ENCODE measurements at regions not wholly inside any gene's neighbourhood (a gene's known extent, or its start where the extent isn't known, plus 50 kb on each side); places are given as distances from the start of the nearest gene placed in this dataset.

DNA sequence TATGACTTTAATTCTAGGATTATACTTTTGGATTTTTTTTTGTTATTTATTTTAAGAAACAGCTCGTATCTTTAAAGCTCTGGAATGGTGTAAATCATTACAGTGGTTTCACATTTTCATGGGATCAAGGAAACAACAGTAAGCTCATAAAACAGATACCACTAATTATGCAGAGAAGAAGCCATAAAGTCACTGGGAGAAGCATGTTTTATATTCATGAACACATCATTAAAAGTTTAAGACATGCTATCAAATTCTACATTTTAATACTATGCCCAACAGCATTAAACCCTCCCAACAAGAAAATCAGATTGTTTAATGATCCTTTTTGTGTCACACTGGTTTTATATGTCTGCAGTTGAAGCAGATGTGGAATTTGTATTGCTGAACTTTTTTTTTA is 149.9 kb downstream of the FBXO8 start:
- intact Hi-C loops (cut with DNase I) = no loop called here

DNA sequence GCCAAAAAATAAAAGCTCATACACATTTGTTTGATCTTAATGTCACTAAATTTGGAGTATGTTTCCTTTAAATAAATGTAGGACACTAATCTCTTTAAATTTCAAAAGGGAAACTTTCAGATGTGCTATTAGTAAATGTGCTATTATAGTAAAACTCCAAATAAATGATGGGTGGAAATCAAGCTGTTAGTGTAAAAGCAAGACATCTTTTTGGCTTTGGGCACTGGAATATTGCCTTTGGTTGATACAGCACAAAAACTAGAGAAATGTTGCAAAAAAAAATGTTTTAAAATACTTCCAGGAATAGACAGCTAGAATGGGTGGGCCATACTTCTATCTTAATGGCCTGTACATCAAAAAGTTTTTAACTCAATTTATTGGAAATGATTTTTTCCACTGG is 151.6 kb downstream of the FBXO8 start:
- no peak for DNase-seq
- intact Hi-C loops (cut with DNase I) = no loop called here

More for the DNA sequence above, 149.9 kb downstream of the FBXO8 start:
- no peak for DNase-seq

DNA sequence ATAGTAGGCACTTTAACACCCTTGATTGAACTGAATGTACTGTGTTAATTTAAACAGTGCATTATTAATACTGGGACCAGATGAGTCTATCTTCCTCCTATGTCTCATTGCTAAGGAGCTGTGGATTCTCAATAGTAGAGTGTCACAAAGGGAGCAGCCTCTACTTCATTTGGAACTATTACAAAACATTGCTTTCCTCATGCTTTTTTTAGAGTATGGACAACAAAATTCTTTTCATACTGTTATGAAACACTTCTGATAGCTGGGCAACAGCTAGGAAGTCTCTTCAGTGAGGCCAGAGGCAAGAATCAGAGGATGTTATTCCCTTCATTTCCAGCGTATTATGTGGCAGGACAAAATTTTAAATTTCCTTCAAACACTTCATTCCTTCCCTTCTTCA is 160.8 kb downstream of the FBXO8 start:
- intact Hi-C loops (cut with DNase I) = no loop called here

DNA sequence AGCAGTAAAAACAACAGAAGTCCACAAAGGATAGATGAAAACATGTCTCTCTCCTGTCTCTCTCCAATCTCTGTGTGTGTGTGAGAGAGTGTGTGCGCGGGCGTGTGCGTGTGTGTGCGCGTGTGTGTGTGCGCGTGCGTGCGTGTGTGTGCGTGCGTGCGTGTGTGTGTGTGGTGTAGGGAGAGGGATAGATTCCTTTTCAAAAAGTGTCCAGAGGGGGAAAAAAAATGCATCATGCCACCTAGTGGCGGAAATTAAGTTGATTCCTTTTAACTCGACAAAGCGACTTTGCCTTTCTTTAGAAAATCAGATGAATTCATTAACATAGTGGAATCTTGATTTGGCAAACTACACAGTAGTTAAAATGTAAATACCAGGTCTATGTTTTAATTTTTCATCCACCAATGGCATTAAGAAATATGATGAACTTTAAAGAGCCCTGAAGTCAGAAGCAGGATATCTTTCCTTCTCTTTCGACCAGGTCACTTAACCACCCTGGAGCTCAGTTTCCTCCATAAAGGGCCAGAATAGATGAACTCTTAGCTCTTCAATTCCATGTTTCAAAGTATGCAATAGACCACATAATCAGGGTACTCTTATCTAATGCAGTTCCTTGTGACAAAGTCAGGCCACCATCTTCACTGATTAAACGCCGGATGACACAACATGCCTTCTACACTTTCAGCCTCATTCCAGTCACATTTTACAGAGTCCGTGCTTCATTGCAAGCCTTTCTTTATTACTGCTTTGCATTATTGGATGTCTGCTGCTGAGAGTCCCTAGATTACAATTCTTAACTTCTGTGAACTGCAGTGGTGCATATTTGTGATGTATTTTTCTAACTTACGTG is 162.8 kb downstream of the FBXO8 start:
- intact Hi-C loops (cut with DNase I) = no loop called here
- DNase-seq = peak in 41 of 42 donors; percentile 21 to 82 (median 52)

More for the DNA sequence above, 160.8 kb downstream of the FBXO8 start:
- no peak for DNase-seq

DNA sequence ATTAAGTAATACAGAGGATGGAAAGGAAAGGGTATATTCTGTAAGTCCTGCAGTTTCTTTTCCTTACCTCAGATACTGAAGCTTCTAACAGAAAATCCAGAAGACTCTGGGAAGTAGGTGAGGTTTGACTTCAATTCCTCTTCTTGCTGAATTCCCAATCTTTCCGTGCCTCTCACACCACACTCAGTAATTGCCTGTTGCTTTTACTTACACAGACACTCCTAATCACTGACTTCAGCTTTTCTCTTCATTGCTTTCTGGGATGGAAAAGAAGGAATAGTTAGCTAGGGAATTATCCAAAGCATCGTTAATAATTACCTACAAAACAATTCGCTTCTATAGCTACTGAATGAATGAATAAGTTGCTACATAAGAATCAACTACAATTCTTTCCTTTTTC is 163.6 kb downstream of the FBXO8 start:
- intact Hi-C loops (cut with DNase I) = no loop called here
- DNase-seq = no peak

DNA sequence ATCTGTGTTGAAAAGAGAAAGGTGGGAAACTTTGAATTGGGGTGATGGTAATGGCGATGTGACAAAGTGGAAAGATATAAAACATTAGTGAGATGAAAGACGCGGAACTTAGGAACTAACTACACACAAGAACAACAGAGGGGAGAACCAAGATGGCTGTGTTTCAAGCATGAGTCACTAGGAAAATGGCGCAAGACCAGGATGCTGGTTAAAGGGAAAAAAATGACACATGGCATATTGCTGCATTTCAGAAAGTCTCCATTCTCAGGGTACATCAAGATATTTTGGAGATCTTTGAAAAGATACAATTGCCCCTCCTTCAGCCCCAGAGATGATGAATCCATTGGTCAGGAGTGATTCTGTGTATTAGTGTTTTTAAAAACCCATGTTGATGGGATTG is 164.4 kb downstream of the FBXO8 start:
- no peak for DNase-seq
- intact Hi-C loops (cut with DNase I) = no loop called here

DNA sequence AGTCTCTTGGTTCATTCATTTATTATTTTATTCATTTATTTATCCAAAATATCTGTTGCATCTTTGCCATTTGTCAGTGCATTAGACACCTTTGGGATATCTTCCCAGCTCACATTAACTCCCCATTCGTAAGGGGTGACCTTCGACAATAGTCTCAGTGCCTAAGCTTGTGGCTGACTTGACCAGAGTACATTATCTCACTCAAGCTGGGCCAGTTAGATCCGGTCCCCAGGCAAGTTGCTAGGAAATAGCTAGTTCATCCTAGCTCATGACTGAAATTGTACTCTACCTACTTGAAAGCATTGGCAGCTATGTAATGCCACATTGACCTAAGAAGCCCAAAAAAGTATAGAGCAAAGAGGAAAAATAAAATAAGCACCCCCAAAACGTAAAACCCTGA is 165.3 kb downstream of the FBXO8 start:
- intact Hi-C loops (cut with DNase I) = no loop called here
- DNase-seq = no peak

DNA sequence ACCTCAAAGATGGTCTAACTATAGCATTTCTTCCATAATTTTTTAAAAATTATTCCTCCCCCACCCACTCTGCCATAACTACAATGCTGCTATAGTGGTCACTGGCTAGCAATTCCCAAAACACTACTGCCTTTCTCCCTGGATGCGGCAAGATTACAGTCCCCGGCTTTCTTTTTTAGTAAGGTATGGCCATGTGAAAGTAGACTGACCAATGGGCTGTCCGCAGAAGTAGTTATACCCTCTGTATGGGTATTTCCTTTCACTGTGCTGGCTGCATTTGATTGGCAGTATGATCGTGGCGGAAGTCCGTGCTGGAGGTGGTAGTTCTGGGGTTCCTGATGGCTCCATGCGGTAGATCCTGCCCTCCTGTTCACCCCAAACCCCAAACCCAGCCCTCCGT is 166.0 kb downstream of the FBXO8 start:
- intact Hi-C loops (cut with DNase I) = no loop called here
- no peak for DNase-seq

DNA sequence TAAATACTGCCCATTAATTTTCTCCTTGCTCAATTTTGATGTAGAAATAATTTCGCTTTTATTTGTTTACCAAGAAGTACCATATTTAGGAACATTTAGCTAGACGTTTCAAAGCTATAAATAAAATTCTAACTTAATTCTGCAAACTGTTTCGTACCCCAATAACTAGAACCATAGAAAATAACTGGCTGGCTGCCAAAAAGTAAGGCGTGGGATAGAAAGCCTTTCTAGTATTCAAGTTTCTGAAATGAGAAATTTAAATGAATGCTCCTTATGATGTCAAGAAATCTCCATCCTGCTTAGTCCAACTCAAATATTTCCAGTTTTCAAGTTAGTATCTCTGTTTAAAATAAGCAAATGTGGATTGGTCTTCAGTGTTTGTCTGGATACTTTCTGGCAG is 167.4 kb downstream of the FBXO8 start:
- peak in 5 of 42 donors; percentile 6 to 16 (median 9) for DNase-seq
- intact Hi-C loops (cut with DNase I) = no loop called here

DNA sequence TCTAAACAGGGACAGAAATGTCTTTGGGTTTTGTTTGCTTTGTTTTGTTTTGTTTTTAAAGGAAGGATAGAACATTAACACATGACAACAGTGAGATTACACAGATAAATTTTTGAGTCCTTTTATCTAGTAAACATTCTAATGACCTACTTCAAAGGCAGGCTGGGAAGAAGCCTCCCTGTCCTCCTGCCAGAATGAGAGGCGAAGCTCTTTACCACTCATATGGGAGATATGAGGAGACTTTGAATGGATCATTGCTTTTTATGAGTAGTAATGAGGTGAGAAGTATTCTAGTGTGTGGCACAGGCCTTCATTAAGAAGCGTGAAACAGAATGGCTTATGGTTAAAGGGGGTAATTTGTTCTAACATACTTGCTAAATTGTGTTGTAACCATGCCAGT is 172.0 kb downstream of the FBXO8 start:
- intact Hi-C loops (cut with DNase I) = no loop called here
- DNase-seq = no peak

DNA sequence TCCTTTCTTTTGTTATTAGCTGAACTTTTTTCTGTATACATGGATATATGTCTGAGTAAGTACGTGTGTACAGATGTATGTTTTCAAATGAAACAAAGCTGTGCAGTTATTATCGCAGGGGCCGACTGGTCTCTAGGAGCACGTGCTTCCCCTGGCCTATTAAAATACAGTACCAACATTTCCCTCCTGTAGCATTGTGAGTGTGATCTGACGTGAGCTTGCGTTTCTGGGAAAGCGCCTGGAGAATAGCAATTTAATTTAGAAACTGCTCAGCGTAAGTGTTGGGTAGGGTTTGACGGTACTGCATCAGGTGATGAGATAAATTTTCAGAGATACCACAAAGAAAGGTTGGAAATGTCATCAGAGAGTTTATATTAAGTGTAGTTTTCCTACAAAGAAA is 173.3 kb downstream of the FBXO8 start:
- intact Hi-C loops (cut with DNase I) = no loop called here
- no peak for DNase-seq

DNA sequence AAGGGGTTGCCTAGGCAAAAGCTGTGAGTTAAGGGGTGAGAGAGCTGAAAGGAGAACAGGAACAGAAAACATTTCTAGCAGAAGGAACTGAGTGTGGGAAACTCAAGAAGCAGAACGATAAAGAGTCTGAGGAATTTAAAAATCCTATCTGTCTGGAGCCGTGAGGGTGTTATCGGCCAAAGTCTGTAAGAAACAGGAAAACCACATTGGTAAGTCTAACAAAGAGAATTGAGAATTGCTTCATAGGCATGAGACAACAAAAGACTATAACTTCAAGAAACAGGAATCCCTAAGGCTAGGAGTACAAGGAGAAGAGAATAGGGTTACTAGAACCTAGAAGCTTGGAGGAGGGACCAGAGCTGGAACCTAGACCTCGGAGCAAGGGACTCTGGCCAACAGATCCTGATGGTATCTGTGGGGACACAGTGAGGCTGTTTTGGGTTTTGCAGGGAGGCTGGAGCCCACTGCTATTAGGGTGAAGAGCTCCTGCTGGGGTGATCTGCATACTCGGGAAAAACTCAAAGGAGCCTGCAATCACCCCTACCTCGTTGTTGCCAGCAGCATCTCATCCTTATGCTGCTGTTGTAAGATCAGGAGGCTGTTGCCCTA is 175.6 kb downstream of the FBXO8 start:
- intact Hi-C loops (cut with DNase I) = no loop called here
- DNase-seq = no peak

DNA sequence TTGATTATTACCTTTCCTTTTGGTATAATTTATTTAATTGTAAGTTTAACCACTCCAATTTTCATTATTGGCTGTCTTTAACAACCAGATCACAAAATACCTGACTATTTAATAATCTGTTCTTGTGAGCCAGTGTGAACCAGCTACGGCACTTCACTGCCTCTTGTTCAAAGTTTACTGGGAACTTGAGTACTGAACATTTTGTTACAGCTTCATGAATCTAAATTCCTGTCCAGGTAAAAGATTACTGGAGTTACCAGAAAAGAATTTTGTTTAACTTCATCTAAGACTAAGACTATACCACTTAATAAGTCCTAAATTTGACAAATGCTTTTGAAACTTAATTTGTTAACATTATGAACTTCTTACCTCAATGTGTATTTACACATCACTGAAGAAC is 178.3 kb downstream of the FBXO8 start:
- intact Hi-C loops (cut with DNase I) = no loop called here

DNA sequence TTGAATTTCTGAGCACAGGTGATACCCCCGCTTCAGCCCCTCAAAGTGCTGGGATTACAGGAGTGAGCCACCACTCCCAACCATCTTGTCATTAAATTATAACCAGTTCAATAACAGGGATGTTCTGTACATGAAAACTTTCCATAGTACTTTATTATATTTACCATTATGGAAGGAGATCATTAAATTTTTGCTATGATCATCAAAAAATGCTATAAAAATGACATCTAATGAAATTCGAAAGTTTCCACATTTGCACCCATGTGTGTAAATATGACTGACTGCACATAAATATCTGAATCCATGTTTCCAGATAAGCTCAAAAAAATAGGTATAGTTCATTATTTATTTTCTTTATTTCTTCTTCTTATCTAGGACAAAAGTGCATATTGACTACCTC is 182.6 kb downstream of the FBXO8 start:
- intact Hi-C loops (cut with DNase I) = no loop called here
- DNase-seq = no peak

More for the DNA sequence above, 178.3 kb downstream of the FBXO8 start:
- no peak for DNase-seq

DNA sequence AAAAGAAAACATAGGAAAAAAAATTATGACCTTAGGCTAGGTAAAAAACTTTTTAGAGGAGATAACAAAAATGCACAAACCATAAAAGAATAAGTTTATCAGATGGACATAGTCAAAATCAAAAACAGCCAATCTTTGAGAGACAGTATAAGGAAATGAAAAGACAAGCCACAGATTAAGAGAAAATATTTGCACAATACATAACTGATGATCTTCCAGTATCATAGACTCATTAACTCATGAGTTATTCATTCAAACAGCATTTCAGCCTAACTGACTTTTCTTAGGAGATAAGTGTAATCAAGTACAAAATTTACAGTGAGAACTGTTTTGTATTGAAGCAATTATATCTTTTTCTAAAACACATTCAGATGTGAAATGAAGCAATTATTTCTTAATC is 183.8 kb downstream of the FBXO8 start:
- intact Hi-C loops (cut with DNase I) = no loop called here
- DNase-seq = no peak

DNA sequence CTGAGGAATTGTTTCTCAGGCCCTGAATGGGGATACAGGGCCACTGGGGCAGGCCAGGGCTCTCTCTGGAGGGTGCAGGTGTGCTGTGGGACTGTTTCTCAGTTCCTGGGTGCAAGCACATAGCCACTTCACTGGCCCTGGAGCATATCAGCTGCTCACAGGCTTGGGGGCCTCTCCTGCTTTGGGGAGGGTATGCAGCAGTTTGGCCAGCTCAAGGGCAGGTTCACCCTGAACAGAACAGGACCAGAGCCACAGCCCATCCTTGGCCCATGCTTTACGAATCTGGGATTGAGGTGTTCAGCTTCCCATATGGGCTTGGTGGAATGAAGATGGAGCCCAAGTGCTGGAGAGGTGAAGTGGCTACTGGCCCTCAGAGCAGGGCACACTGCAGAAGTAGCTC is 186.5 kb downstream of the FBXO8 start:
- DNase-seq = no peak
- intact Hi-C loops (cut with DNase I) = no loop called here

DNA sequence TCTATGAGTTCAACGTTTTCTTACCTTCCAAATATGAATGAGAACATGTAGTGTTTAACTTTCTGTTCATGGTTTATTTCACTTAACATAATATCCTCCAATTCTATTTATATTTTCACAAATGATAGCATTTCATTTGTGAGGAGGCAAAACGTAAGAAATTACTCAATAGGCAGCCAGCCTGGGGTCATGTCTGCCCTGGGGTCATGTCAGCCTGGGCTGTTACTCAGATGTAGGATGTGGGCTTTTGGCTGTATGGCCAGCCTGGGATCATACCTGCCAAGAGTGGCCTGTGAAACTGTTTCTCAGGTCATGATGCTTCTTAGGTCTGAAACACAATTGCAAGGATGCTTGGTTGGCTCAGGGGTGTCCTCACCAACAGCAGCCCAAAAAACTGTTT is 187.0 kb downstream of the FBXO8 start:
- no peak for DNase-seq
- intact Hi-C loops (cut with DNase I) = no loop called here

DNA sequence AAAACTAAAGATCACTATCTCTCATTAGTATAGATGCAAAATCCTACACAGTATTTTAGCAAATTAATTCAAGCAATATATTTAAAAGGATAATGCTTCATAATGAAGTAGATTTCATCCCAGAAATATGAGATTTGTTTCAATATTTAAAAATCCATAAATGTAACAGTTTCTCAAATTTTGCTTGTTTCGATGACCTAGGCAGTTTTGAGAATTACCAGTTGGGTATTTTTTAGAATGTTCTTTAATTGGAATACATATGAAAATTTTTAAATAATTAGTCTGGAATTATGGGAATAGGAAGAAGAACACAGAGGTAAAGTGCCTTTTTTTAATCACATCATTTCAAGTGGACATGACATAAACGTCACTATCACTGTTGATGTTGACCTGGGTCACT is 192.3 kb downstream of the FBXO8 start:
- no peak for DNase-seq
- intact Hi-C loops (cut with DNase I) = no loop called here

DNA sequence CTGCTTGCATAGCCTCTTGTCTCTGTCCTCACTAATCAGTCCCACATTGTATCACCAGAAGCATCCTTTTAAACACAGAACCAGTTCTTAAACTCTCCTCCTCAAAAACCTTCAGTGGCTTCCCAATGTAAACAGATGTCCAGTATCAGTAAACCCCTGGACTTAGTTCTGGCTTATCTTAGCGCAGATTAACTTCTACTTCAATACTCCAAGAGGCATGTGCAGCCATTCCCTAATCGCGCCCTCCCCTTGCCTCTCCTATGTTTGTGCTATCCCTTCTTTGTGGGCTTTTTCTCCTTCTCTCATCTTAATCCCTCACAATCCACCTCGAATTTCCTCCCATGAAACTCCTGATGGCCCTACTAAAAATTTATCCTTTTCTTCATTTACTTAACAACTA is 193.8 kb downstream of the FBXO8 start:
- intact Hi-C loops (cut with DNase I) = no loop called here
- DNase-seq = no peak

DNA sequence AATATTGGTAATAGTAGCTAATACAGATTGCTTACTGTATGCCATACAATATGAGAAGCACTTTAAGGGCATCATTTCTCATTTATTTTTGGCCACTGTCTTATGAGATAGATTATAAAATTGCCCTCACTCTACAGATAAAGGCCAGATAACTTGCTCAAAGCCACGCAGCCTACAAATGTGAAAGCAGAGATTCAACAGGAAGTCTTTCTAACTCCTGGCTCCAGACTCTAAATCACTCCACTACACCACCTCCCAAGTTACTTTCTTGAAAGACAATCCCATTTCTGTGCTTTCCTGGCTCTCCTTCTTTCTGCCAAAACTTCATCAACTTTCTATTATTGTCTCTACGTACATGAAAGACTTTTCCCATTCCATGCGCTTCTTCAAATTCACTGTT is 194.7 kb downstream of the FBXO8 start:
- intact Hi-C loops (cut with DNase I) = no loop called here
- no peak for DNase-seq
